Gastrocnemius medialis (tissue), 4 donors: ENCODE measurements at regions not wholly inside any gene's neighbourhood (a gene's known extent, or its start where the extent isn't known, plus 50 kb on each side); places are given as distances from the start of the nearest gene placed in this dataset.

Experiments
- POLR2A ChIP-seq, 2 donors: fragments of 450-650 bp; IDR thresholded peaks; one replicate each; pipeline ENCODE4 v1.6.1; 2017; ENCODE audit warnings: antibody characterized with exemption in 2 of 2, mild to moderate bottlenecking in 2 of 2, moderate library complexity in 2 of 2
- TF ChIP-seq, protein P1 (sequence below), 5 experiments: fragments of 450-650 bp in 3 of 5; fragments of 200-600 bp in 2 of 5; sonication (generic) in 2 of 5; IDR thresholded peaks in 4 of 5; conservative IDR thresholded peaks in 1 of 5; 1 replicate in 4 of 5; 2 replicates in 1 of 5; pipeline ENCODE4 v1.5.1; 2016 to 2019; ENCODE audit warnings: antibody characterized with exemption in 5 of 5, mild to moderate bottlenecking in 3 of 5, moderate library complexity in 3 of 5

DNA sequence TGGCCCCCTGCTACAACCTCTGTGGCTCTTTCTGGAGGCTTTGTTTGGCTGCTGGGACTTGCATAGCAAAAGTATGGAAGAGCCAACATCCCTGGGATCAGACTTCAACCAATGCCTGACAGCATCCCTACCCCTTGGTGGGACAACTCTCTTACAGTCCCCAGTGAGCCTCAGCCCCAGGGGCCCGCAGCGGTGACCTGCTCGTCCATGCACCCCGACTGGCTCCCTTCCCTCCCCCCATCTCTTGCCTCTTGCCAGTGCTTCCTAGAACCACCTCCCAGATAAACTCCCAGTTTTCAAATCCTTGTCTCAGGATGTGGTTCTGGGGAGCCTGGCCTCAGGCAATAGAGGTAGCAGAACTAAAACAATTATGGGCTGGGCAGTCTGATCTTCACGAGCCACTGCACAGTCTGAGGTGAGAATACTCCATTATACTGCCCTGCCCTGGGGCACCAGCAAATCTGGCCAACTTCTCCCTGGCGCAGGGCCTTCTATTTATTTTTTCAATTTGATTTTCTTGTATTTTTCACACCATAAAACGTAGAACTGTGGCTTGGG, 86.6 kb upstream of the BRD7 start:
- TF ChIP-seq POLR2A (IDR thresholded peaks at IDR 0.05): no peak
- TF ChIP-seq, protein P1, sequence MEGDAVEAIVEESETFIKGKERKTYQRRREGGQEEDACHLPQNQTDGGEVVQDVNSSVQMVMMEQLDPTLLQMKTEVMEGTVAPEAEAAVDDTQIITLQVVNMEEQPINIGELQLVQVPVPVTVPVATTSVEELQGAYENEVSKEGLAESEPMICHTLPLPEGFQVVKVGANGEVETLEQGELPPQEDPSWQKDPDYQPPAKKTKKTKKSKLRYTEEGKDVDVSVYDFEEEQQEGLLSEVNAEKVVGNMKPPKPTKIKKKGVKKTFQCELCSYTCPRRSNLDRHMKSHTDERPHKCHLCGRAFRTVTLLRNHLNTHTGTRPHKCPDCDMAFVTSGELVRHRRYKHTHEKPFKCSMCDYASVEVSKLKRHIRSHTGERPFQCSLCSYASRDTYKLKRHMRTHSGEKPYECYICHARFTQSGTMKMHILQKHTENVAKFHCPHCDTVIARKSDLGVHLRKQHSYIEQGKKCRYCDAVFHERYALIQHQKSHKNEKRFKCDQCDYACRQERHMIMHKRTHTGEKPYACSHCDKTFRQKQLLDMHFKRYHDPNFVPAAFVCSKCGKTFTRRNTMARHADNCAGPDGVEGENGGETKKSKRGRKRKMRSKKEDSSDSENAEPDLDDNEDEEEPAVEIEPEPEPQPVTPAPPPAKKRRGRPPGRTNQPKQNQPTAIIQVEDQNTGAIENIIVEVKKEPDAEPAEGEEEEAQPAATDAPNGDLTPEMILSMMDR (IDR thresholded peaks at IDR 0.05 in 4 of 5, conservative IDR thresholded peaks at IDR 0.05 in 1 of 5): no peak
